ENCODE measurements at regions not wholly inside any gene's neighbourhood (a gene's known extent, or its start where the extent isn't known, plus 50 kb on each side); places are given as distances from the start of the nearest gene placed in this dataset.

DNA sequence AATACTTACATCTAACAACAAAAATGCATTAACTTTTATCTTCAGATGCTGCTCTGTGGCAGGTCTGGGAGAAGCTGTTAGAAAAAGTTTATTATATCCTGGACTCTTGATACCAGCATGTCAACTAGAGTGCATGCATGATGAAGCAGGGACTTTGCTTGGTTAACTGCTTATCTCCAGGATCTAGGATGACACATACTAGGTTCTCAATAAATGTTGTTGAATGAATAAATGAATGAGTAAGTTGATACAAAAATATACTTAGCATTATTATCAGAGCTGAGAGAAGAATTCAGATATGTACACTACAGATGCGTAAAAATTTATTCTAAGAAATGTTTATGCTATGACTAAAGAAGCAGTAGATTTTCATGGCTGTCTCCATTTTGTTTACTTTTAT, 304.3 kb downstream of the LTN1 start:
- TF ChIP-seq POLR2A (IDR thresholded peaks at IDR 0.05) (no peak), CTCF (IDR thresholded peaks at IDR 0.05) (no peak), EP300 (IDR thresholded peaks at IDR 0.05) (no peak)
